OCI-LY7 (cell line): ENCODE measurements at regions not wholly inside any gene's neighbourhood (a gene's known extent, or its start where the extent isn't known, plus 50 kb on each side); places are given as distances from the start of the nearest gene placed in this dataset.

Experiments used
- EZH2phosphoT487 ChIP-seq: fragments of 200-600 bp; sonication (generic); IDR thresholded peaks from 2 replicates; pipeline ENCODE4 v1.6.1; 2018; ENCODE audit warnings: low read depth, borderline replicate concordance, mild to moderate bottlenecking, mixed run types, antibody characterized with exemption, low read length, moderate library complexity, mixed read lengths
- TF ChIP-seq, protein P1 (sequence below): fragments of 200-600 bp; sonication (generic); conservative IDR thresholded peaks from 2 replicates; pipeline ENCODE4 v1.5.1; 2014; ENCODE audit warnings: mild to moderate bottlenecking, antibody characterized with exemption, low read length, moderate library complexity, mixed read lengths

- TF ChIP-seq, protein P1, sequence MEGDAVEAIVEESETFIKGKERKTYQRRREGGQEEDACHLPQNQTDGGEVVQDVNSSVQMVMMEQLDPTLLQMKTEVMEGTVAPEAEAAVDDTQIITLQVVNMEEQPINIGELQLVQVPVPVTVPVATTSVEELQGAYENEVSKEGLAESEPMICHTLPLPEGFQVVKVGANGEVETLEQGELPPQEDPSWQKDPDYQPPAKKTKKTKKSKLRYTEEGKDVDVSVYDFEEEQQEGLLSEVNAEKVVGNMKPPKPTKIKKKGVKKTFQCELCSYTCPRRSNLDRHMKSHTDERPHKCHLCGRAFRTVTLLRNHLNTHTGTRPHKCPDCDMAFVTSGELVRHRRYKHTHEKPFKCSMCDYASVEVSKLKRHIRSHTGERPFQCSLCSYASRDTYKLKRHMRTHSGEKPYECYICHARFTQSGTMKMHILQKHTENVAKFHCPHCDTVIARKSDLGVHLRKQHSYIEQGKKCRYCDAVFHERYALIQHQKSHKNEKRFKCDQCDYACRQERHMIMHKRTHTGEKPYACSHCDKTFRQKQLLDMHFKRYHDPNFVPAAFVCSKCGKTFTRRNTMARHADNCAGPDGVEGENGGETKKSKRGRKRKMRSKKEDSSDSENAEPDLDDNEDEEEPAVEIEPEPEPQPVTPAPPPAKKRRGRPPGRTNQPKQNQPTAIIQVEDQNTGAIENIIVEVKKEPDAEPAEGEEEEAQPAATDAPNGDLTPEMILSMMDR = no peak
- no peak for TF ChIP-seq EZH2phosphoT487
These were observed 67.3 kb downstream of the SYNE3 start for GRCh38 chr14:95449131-95449530.
